ENCODE measurements at regions not wholly inside any gene's neighbourhood (a gene's known extent, or its start where the extent isn't known, plus 50 kb on each side); places are given as distances from the start of the nearest gene placed in this dataset.

DNA sequence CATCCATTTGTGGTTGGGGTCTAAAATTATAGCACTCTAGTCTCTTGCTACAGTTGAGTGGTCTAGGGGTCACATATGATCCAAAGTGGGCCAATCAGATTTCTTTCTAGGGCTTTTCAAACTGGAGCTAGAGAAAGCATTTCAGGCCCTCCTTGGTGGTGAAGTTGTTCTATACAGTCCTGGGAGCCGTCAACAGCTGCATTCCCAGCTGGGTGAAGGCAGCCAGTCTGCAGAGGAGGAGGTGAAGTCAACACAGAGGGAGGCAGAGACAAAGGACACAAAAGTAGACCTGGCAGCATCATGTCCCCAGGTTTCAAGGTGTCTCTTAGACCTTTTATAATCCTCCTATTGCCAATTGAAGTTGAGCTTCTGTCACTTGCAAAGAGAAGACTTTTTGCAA is 518.2 kb downstream of the BNC2 start:
- no peaks in the 10 kb centered on the region for H3K79me2 ChIP-seq (ENCODE audit: control insufficient read depth, insufficient read depth, low read length)
- no peak for TF ChIP-seq EZH2 (IDR thresholded peaks at IDR 0.05; ENCODE audit: low read length)
- TF ChIP-seq, protein P1, sequence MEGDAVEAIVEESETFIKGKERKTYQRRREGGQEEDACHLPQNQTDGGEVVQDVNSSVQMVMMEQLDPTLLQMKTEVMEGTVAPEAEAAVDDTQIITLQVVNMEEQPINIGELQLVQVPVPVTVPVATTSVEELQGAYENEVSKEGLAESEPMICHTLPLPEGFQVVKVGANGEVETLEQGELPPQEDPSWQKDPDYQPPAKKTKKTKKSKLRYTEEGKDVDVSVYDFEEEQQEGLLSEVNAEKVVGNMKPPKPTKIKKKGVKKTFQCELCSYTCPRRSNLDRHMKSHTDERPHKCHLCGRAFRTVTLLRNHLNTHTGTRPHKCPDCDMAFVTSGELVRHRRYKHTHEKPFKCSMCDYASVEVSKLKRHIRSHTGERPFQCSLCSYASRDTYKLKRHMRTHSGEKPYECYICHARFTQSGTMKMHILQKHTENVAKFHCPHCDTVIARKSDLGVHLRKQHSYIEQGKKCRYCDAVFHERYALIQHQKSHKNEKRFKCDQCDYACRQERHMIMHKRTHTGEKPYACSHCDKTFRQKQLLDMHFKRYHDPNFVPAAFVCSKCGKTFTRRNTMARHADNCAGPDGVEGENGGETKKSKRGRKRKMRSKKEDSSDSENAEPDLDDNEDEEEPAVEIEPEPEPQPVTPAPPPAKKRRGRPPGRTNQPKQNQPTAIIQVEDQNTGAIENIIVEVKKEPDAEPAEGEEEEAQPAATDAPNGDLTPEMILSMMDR (optimal IDR thresholded peaks at IDR 0.05 in 1 of 3, IDR thresholded peaks at IDR 0.05 in 1 of 3, conservative IDR thresholded peaks at IDR 0.05 in 1 of 3; ENCODE audit: extremely low read depth in 1 of 3, insufficient read depth in 2 of 3, low read length in 3 of 3) = no peak
- H3K36me3 ChIP-seq (ENCODE audit: control insufficient read depth in 2 of 2, extremely low read depth in 1 of 2, insufficient read depth in 2 of 2, low read length in 2 of 2) = no peaks in the 10 kb centered on the region
- no peak overlapping the region for H3K9ac ChIP-seq (ENCODE audit: control insufficient read depth, extremely low read depth, insufficient read depth, low read length)
- no peak overlapping the region for H3K4me2 ChIP-seq (ENCODE audit: control insufficient read depth, extremely low read depth, insufficient read depth, low read depth, low read length)
- H3K27ac ChIP-seq (ENCODE audit: control insufficient read depth, insufficient read depth, low read length) = no peak overlapping the region
- FAIRE-seq = no peak
- dilution Hi-C loops (cut with MboI; ENCODE audit: extremely low pct_ligation_motif_present, low sequenced_read_pairs) = no loop called here
- H3K9me1 ChIP-seq (ENCODE audit: control insufficient read depth, extremely low read depth, insufficient read depth, low read length) = no peaks in the 10 kb centered on the region
- no peak overlapping the region for H2AFZ ChIP-seq (ENCODE audit: control insufficient read depth, low read length)
- no peak for DNase-seq (ENCODE audit: low read depth, low spot score)
- no peak overlapping the region for H3K4me3 ChIP-seq (ENCODE audit: control insufficient read depth in 2 of 3, extremely low read depth in 1 of 3, insufficient read depth in 2 of 3, low read depth in 1 of 3, low read length in 3 of 3)
- no peaks in the 10 kb centered on the region for H3K4me1 ChIP-seq (ENCODE audit: control insufficient read depth, extremely low read depth, insufficient read depth, low read length)
- H4K20me1 ChIP-seq (ENCODE audit: control insufficient read depth, extremely low read depth, insufficient read depth, low read length) = no peaks in the 10 kb centered on the region
- no peaks in the 10 kb centered on the region for H3K27me3 ChIP-seq (ENCODE audit: control insufficient read depth, extremely low read depth, insufficient read depth, low read length)
- no peaks in the 10 kb centered on the region for H3K9me3 ChIP-seq (ENCODE audit: control insufficient read depth, low read depth, low read length)

DNA sequence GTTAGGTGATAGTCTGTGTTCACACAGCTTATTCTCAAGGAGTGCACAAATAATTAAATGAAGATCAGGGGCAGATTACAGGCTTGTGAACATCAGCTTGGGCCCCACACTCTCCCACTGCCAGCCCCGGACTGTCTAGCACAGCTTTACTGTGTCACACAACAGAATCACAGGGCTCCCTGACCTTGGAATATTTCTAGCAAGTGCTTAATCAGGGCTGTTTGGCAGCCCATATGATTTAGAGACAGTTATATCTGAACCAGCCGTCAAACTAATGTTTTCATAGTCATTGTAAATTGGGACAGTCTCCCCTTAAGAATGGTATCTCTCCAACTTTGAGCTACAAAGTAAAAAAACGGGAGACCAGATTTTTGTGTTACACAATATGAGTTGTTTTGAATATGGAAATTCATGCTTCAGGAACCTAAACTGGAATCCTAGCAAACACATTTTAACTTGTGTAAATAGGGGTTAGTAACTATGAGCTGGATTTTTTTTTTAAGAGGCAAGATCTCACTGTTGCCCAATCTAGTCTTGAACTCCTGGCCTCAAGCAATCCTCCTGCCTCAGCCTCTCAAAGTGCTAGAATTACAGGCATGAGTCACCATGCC is 517.6 kb downstream of the BNC2 start:
- no peak overlapping the region for H3K9ac ChIP-seq (ENCODE audit: control insufficient read depth, extremely low read depth, insufficient read depth, low read length)
- no peaks in the 10 kb centered on the region for H3K4me1 ChIP-seq (ENCODE audit: control insufficient read depth, extremely low read depth, insufficient read depth, low read length)
- H2AFZ ChIP-seq (ENCODE audit: control insufficient read depth, low read length) = no peak overlapping the region
- H3K27me3 ChIP-seq (ENCODE audit: control insufficient read depth, extremely low read depth, insufficient read depth, low read length) = no peaks in the 10 kb centered on the region
- no peak overlapping the region for H3K4me3 ChIP-seq (ENCODE audit: control insufficient read depth in 2 of 3, extremely low read depth in 1 of 3, insufficient read depth in 2 of 3, low read depth in 1 of 3, low read length in 3 of 3)
- no peak overlapping the region for H3K27ac ChIP-seq (ENCODE audit: control insufficient read depth, insufficient read depth, low read length)
- no peak for DNase-seq (ENCODE audit: low read depth, low spot score)
- no peaks in the 10 kb centered on the region for H3K36me3 ChIP-seq (ENCODE audit: control insufficient read depth in 2 of 2, extremely low read depth in 1 of 2, insufficient read depth in 2 of 2, low read length in 2 of 2)
- dilution Hi-C loops (cut with MboI; ENCODE audit: extremely low pct_ligation_motif_present, low sequenced_read_pairs) = no loop called here
- FAIRE-seq = no peak
- TF ChIP-seq, protein P1 (optimal IDR thresholded peaks at IDR 0.05 in 1 of 3, IDR thresholded peaks at IDR 0.05 in 1 of 3, conservative IDR thresholded peaks at IDR 0.05 in 1 of 3; ENCODE audit: extremely low read depth in 1 of 3, insufficient read depth in 2 of 3, low read length in 3 of 3) = no peak
- TF ChIP-seq EZH2 (IDR thresholded peaks at IDR 0.05; ENCODE audit: low read length) = no peak
- no peaks in the 10 kb centered on the region for H3K79me2 ChIP-seq (ENCODE audit: control insufficient read depth, insufficient read depth, low read length)
- H3K4me2 ChIP-seq (ENCODE audit: control insufficient read depth, extremely low read depth, insufficient read depth, low read depth, low read length) = no peak overlapping the region
- H4K20me1 ChIP-seq (ENCODE audit: control insufficient read depth, extremely low read depth, insufficient read depth, low read length) = no peaks in the 10 kb centered on the region
- no peaks in the 10 kb centered on the region for H3K9me1 ChIP-seq (ENCODE audit: control insufficient read depth, extremely low read depth, insufficient read depth, low read length)
- H3K9me3 ChIP-seq (ENCODE audit: control insufficient read depth, low read depth, low read length) = no peaks in the 10 kb centered on the region
